CD14-positive monocyte (primary cell): ENCODE measurements at regions not wholly inside any gene's neighbourhood (a gene's known extent, or its start where the extent isn't known, plus 50 kb on each side); places are given as distances from the start of the nearest gene placed in this dataset.

Source experiments
- DNase-seq, 3 donors: peaks; one replicate each; pipeline ENCODE4 v3.0.0-alpha.2; 2011 to 2022
- H2AFZ ChIP-seq: 2 replicates; pipeline ENCODE4 v1.6.0; 2012; ENCODE audit warnings: mild to moderate bottlenecking, low read depth, low read length, inconsistent platforms; ENCODE audit not compliant: insufficient read depth, poor library complexity, severe bottlenecking
- H3K27ac ChIP-seq, 2 donors: 1 replicate in 1 of 2; 2 replicates in 1 of 2; pipeline ENCODE4 v1.5.1; 2012 to 2013; ENCODE audit warnings: low read length in 2 of 2, control low read depth in 1 of 2, inconsistent platforms in 1 of 2, low read depth in 1 of 2, mild to moderate bottlenecking in 1 of 2
- H3K27me3 ChIP-seq, 2 donors: one replicate each; pipeline versions ENCODE4 v1.6.0 to v1.6.1; 2011 to 2013; ENCODE audit warnings: low read length in 2 of 2; ENCODE audit not compliant: control insufficient read depth in 2 of 2, insufficient read depth in 2 of 2
- H3K36me3 ChIP-seq, 2 donors: replicated peaks in 1 of 2; 1 replicate in 1 of 2; 2 replicates in 1 of 2; pipeline versions ENCODE4 v1.5.1 to v1.6.1; 2012 to 2013; ENCODE audit warnings: low read length in 2 of 2, control low read depth in 1 of 2, inconsistent platforms in 1 of 2, mild to moderate bottlenecking in 1 of 2; ENCODE audit not compliant: insufficient read depth in 2 of 2, control insufficient read depth in 1 of 2
- H3K4me1 ChIP-seq, 2 donors: 1 replicate in 1 of 2; 2 replicates in 1 of 2; pipeline versions ENCODE4 v1.5.1 to v1.6.1; 2012 to 2013; ENCODE audit warnings: low read length in 2 of 2, control low read depth in 1 of 2, inconsistent platforms in 1 of 2, mild to moderate bottlenecking in 1 of 2, moderate library complexity in 1 of 2; ENCODE audit not compliant: insufficient read depth in 2 of 2, control insufficient read depth in 1 of 2
- H3K4me2 ChIP-seq: replicated peaks from 2 replicates; pipeline ENCODE3; 2012; ENCODE audit warnings: low read length, moderate library complexity, mild to moderate bottlenecking; ENCODE audit not compliant: poor library complexity, severe bottlenecking; ENCODE audit errors: extremely low read depth
- H3K4me3 ChIP-seq, 3 experiments: fragments of 200-600 bp in 1 of 3; sonication (generic) in 1 of 3; replicated peaks in 1 of 3; 1 replicate in 2 of 3; 2 replicates in 1 of 3; pipeline ENCODE4 v1.5.1; 2011 to 2013; ENCODE audit warnings: low read length in 3 of 3, mild to moderate bottlenecking in 3 of 3, control low read depth in 2 of 3, low read depth in 2 of 3, inconsistent platforms in 1 of 3, moderate library complexity in 1 of 3
- H3K79me2 ChIP-seq: 2 replicates; pipeline ENCODE4 v1.6.0; 2012; ENCODE audit warnings: mild to moderate bottlenecking, control low read depth, inconsistent platforms, low read length, moderate library complexity; ENCODE audit not compliant: insufficient read depth
- H3K9ac ChIP-seq: 2 replicates; pipeline ENCODE4 v1.6.0; 2017; ENCODE audit warnings: low read length, mild to moderate bottlenecking; ENCODE audit not compliant: insufficient read depth, poor library complexity, severe bottlenecking
- H3K9me3 ChIP-seq, 2 donors: replicated peaks in 1 of 2; 1 replicate in 1 of 2; 2 replicates in 1 of 2; pipeline versions ENCODE4 v1.5.1 to v1.6.1; 2012 to 2013; ENCODE audit warnings: low read length in 2 of 2, control low read depth in 1 of 2; ENCODE audit not compliant: control insufficient read depth in 1 of 2, insufficient read depth in 1 of 2
- H4K20me1 ChIP-seq: 2 replicates; pipeline ENCODE4 v1.6.0; 2012; ENCODE audit warnings: mild to moderate bottlenecking, low read length, control low read depth, moderate library complexity; ENCODE audit not compliant: insufficient read depth
- H3K27ac Mint-ChIP-seq, 7 donors: one replicate each; pipeline ENCODE4 v1.8.0; 2020; ENCODE audit warnings: mild to moderate bottlenecking in 7 of 7, mixed read lengths in 7 of 7, moderate library complexity in 6 of 7, inconsistent platforms in 2 of 7
- H3K27me3 Mint-ChIP-seq, 3 donors: one replicate each; pipeline ENCODE4 v1.8.0; 2021 to 2022; ENCODE audit warnings: low read depth in 3 of 3, mild to moderate bottlenecking in 3 of 3, mixed read lengths in 3 of 3, moderate library complexity in 3 of 3, inconsistent platforms in 1 of 3
- H3K36me3 Mint-ChIP-seq, 2 donors: one replicate each; pipeline ENCODE4 v1.8.0; 2020; ENCODE audit warnings: mixed read lengths in 2 of 2, inconsistent platforms in 1 of 2, mild to moderate bottlenecking in 1 of 2
- H3K4me1 Mint-ChIP-seq: one replicate; pipeline ENCODE4 v1.8.0; 2020; ENCODE audit warnings: mild to moderate bottlenecking, mixed read lengths
- H3K4me3 Mint-ChIP-seq, 2 donors: one replicate each; pipeline ENCODE4 v1.8.0; 2020; ENCODE audit warnings: mild to moderate bottlenecking in 2 of 2, mixed read lengths in 2 of 2, moderate library complexity in 1 of 2
- H3K9me3 Mint-ChIP-seq, 7 donors: one replicate each; pipeline ENCODE4 v1.8.0; 2020 to 2022; ENCODE audit warnings: mixed read lengths in 7 of 7, mild to moderate bottlenecking in 6 of 7, moderate library complexity in 6 of 7, inconsistent platforms in 2 of 7
- WGBS: methylation state at CpG from one replicate; pipeline ENCODE4 v1.1.5; 2013; ENCODE audit warnings: missing lambda C conversion rate; ENCODE audit not compliant: insufficient coverage; 5-methylcytosine and 5-hydroxymethylcytosine counted together
- intact Hi-C, 2 donors: fragments of 100-400 bp; cut with micrococcal nuclease; formaldehyde crosslinking; loops; one replicate each; pipeline versions ENCODE4 v1.15.0 to v1.15.1; 2023
- TF ChIP-seq, protein P1 (sequence below): fragments of 200-600 bp; IDR thresholded peaks from one replicate; pipeline ENCODE4 v1.8.0; 2022; ENCODE audit warnings: antibody characterized with exemption, mild to moderate bottlenecking

DNA sequence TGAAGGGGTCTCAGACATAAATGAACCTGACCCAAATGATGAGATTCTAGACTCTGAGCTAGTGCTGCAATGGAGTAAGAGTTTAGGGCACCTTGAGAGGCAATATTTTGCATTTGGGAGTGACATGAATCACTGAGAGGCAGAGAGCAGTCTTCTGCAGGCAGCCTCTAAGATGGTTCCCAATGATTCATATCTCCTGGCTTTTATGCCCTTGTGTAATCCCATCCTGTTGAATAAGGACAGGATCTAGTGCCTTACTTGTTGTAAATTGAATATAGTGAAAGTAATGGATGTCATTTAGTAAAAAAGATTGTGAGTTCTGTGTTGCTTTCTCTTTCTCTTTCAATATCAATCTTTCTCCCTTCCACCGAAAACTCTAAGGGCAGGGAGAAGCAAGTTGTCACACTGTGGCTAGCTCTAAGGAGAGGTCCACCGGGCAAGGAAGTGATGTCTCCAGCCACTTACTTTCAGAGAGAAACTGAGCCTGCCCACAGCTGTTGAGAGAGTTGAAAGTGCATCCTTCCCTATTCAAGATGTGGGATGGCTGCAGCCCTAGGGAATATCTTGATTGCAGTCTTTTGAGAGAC, 144.7 kb downstream of the TRIB2 start:
- no peaks in the 10 kb centered on the region for H3K36me3 Mint-ChIP-seq
- H3K4me1 ChIP-seq = peaks cover 10 to 15% of the 10 kb centered on the region in 2 donors
- no peak overlapping the region for H2AFZ ChIP-seq
- H3K27ac ChIP-seq = no peak overlapping the region
- H3K4me3 ChIP-seq = no peak overlapping the region
- DNase-seq = no peak
- H3K4me2 ChIP-seq = no peak overlapping the region
- H3K9me3 Mint-ChIP-seq = peaks cover 12 to 34% (median 27%) of the 10 kb centered on the region in 7 donors
- H3K36me3 ChIP-seq = no peaks in the 10 kb centered on the region
- H3K27me3 ChIP-seq = peaks cover 0 to 3% of the 10 kb centered on the region in 2 donors
- WGBS = no CpG with 5 or more reads among the region's 2 CpGs
- H3K27ac Mint-ChIP-seq = no peak overlapping the region
- peaks cover 13 to 14% of the 10 kb centered on the region in 2 donors for H3K9me3 ChIP-seq
- no peak overlapping the region for H3K4me3 Mint-ChIP-seq
- no peak overlapping the region for H3K9ac ChIP-seq
- intact Hi-C loops = no loop called here
- H3K79me2 ChIP-seq = no peaks in the 10 kb centered on the region
- H3K4me1 Mint-ChIP-seq = peaks cover 3% of the 10 kb centered on the region
- TF ChIP-seq, protein P1, sequence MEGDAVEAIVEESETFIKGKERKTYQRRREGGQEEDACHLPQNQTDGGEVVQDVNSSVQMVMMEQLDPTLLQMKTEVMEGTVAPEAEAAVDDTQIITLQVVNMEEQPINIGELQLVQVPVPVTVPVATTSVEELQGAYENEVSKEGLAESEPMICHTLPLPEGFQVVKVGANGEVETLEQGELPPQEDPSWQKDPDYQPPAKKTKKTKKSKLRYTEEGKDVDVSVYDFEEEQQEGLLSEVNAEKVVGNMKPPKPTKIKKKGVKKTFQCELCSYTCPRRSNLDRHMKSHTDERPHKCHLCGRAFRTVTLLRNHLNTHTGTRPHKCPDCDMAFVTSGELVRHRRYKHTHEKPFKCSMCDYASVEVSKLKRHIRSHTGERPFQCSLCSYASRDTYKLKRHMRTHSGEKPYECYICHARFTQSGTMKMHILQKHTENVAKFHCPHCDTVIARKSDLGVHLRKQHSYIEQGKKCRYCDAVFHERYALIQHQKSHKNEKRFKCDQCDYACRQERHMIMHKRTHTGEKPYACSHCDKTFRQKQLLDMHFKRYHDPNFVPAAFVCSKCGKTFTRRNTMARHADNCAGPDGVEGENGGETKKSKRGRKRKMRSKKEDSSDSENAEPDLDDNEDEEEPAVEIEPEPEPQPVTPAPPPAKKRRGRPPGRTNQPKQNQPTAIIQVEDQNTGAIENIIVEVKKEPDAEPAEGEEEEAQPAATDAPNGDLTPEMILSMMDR = no peak
- no peaks in the 10 kb centered on the region for H4K20me1 ChIP-seq
- peaks cover 2 to 5% (median 5%) of the 10 kb centered on the region in 3 donors for H3K27me3 Mint-ChIP-seq

DNA sequence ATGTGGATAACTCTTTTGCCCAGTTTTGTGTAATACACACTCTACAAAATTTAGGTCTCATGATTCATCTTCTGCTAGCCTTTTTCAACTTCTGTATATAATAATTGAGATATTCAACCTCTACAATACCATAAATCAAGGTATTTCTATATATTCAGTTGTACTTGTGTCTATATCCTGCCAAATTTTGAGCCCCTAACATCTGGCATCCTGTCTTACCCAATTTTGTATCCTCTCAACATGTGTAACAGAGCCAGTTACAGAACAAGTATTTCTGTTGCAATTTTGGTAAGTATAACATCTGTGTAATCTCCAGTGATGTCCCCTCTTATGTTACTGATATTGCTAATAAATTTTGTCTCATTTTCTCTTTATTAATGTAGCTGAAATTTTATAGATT, 145.8 kb downstream of the TRIB2 start:
- Mint-ChIP-seq H3K27me3 (peaks cover 2 to 6% (median 5%) of the 10 kb centered on the region in 3 donors), H3K36me3 (no peaks in the 10 kb centered on the region), H3K4me3 (no peak overlapping the region), H3K27ac (no peak overlapping the region), H3K9me3 (peaks cover 12 to 36% (median 27%) of the 10 kb centered on the region in 7 donors), H3K4me1 (peaks cover 3% of the 10 kb centered on the region)
- H3K9me3 ChIP-seq = peaks cover 13 to 14% of the 10 kb centered on the region in 2 donors
- H3K79me2 ChIP-seq = no peaks in the 10 kb centered on the region
- H3K9ac ChIP-seq = no peak overlapping the region
- no peak for DNase-seq
- H3K4me2 ChIP-seq = no peak overlapping the region
- H4K20me1 ChIP-seq = no peaks in the 10 kb centered on the region
- H3K36me3 ChIP-seq = no peaks in the 10 kb centered on the region
- H3K27ac ChIP-seq = no peak overlapping the region
- TF ChIP-seq, protein P1 = no peak
- no peak overlapping the region for H3K4me3 ChIP-seq
- peaks cover 0 to 4% of the 10 kb centered on the region in 2 donors for H3K4me1 ChIP-seq
- intact Hi-C loops = no loop called here
- no peak overlapping the region for H2AFZ ChIP-seq
- H3K27me3 ChIP-seq = peaks cover 0 to 3% of the 10 kb centered on the region in 2 donors
